Fibroblast of skin of right biceps (primary cell): ENCODE measurements at regions not wholly inside any gene's neighbourhood (a gene's known extent, or its start where the extent isn't known, plus 50 kb on each side); places are given as distances from the start of the nearest gene placed in this dataset.
A peak's percentile ranks its signal among the peaks of the same experiment; 100 is the strongest.

Source experiments
- DNase-seq: peaks from one replicate; pipeline ENCODE4 v3.0.0-alpha.2; 2013

DNA sequence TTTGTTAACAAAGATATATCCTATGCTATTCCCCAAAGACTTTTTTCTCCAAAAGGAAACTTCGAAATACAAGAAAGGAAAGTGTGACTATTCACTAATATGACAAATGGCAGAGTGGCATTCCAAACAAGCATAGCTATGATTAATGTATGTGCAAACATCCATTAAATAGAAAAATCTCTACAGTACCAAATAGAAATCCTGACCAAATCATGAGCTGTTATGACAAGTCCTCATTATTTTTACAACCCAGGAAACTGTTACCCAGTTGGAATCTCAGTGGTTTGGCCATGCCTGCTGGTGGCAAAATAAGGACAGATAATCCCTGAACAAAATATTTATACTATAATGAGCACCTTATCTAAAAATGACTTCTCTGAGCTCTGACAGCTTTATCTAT lies 202.1 kb downstream of the SEC23A start:
- DNase-seq: no peak

GRCh38 chr14:38887696-38888095 lies 215.3 kb downstream of the SEC23A start:
- DNase-seq: no peak

DNA sequence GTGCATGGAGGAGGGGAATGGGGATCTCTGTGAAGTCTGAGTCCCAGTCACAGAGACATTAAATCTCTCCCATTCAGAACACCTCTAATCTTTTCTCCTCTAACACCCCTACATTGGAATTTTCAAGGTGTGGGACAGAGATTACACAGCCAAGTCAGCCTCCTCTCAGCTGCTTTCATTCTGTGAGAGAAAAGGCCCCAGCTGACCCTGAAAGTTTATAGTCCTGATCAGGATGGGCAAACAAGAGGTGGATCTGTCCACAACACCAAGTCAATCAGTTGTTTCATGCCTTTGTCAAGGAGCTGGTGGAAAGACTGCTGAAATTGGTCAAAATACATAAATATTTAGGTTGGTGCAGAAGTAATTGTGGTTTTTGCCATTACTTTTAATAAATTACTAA lies 218.9 kb downstream of the SEC23A start:
- DNase-seq: no peak

GRCh38 chr14:38883127-38883526 lies 219.9 kb downstream of the SEC23A start:
- no peak for DNase-seq

DNA sequence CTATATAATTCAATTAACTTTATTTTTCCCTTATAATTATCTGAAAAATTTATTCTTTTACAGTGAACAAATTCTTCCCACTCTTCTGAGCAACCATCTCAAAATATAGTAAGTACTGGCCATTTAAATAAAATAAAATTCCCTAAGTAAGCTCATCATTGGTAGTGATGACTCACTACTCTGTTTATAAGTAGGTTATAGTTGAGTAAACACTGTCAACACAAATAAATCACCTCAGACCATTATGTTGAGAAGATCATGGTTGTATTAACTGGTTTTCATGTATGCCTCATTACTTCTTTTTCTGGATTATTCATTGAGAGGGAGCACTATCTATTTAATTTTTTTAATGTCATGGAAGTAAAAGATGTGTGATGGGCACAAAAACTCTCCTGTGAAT lies 220.5 kb downstream of the SEC23A start:
- DNase-seq: no peak

DNA sequence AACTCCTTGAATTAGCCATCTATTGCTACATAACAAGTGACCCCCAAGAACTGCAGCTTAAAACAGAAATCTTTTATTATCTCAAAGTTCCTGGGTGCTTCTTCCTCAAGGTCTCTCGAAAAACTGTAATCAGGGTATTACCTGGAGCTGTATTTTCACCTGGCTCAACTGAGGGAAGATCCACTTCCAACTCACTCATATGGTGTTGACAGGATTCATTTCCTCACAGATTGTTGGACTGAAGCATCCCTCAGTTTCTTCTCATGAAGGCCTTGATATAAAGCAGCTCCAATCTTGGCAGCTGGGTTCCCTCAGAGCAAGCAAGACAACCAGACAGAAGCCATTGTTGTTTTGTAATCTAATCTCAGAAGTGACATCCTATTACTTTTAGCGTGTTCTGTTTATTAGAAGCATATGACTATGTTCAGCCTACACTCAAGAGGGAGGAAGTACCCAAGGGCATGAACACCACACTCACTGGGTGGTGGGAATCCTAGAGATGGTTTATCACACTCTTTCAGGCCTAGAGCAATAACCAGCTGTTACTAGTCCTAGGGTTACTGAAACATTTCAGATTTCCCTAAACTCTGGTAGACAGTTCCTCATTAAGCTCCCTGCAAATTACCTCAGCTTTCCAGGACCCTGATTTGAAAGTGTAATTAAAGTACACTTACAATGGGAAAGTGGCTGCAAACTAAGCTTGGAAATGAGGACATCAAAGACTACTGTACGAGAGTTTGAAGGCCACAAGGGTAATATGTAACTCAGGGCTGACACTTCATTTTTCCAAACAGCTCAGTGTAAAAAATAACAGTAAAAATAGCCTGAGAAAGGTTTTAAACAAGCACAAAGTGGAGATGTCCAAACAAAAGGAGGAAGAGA lies 222.2 kb downstream of the SEC23A start:
- no peak for DNase-seq

DNA sequence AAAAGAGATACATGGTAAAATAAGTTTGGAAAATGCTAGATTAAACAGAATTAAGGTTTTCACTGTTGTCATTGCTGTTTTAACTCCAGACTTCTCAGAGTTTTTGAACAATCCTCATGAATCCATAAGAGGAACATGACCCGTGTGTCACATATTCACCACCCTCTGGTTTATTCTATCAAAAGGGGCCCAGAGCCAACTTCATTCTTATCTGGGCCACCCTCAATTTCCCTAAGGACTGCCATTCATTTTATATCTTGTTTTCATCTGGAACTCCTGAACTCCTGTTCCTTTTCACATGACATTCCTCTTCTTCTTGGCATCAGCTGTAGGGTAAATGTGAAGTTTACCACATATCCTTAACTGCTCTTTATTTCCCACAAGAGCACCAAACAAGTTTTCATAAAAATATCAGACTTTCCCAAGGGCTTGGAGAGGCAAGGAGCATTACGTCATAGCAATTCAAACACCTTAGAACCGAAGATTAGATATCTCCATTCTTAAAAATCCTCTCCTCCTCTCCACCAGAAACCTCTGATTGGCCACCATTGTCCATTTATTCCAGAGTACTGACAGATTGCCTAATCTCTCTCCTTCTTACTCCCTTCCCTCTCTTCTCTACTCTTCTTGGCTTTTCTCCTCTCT lies 225.2 kb downstream of the SEC23A start:
- DNase-seq: no peak

- DNase-seq: no peak
Observed at GRCh38 chr14:38874721-38875120, 228.3 kb downstream of the SEC23A start.

DNA sequence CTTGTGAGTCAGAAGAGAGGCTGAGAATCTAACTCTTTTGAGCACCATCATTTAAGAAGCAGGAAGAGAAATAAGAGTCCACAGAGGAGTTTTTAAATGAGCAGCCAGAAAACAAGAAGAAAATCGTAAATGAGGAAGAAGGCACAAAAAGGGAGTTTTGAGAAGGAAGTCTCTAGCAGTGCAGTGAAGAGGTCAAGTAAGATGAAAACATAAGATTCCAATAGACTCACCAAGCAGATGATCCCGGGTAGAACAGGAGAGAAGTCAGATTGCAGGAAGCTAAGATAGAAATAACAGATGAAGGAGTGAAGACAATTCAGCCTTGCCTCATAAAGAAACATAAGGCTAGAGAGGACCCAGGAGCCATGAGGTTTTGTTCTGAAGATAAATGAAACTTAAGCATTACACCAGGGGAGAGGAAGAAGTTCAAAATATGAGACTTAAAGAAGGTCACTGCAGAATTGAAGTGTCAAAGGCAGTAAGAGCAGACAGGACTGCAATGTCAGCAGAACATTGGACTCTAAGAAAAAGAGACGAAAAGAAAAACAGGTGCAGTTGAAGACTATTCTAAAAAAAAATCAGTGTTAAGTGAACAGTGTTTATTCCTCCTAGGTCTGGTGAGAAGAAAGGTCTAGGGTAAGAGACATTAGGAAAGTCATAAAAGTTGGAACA lies 229.0 kb downstream of the SEC23A start:
- DNase-seq: no peak

DNA sequence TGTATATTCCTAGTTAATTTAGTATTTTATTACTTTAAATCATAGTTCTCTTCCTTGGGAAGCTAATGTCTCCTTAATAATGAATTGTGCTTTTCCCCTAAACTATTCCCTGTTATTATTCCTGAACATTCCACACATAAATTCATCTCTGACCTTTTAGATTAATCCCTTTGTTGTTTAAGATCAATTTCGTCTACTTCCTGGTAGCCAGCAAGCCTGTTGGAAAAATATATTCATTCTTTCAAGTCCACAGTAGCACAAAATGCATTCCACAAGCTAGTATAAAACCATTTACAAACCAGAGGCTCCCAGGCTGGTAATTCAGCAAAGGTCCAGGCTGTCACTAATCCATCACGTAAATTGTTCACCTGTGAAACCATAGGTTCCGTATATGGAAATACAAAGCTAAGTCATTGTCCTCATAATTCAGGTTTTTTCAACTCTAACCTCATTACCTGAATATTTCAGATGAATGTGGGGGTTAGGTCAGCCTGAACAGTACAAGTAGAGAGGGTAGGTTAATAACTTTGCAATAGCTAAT lies 232.7 kb downstream of the SEC23A start:
- no peak for DNase-seq

- DNase-seq: no peak
Observed at GRCh38 chr14:38868399-38869290, 234.4 kb downstream of the SEC23A start.

DNA sequence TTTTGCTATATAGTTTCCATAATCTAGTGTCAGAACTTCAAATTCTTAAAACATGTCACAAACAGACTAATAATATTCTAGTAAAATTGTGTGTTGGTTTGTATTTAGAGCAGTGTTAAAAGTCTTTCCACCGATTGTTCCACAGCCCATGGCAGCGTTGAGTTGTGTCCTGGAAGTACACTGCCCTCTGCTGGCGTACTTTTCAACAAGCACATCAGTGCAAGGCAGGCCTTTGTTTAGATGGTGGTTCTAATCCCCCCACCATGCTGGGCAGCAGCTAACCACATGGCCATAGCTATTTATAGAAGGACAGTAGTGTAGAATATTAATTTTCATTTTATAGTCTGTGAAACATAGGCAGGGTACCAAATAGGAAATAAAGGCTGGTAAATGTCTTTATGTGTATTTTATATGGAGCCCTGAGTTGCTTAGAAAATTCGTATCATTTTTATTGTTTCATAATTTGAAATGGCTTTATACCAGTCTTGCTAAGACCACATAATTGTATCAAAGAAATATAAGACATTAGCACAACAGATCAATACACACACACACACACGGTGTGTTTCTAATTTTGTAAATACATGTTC lies 235.4 kb downstream of the SEC23A start:
- peak; percentile 79 for DNase-seq

- DNase-seq: no peak
Observed at GRCh38 chr14:38866461-38866860, 236.6 kb downstream of the SEC23A start.

- DNase-seq: no peak
Observed at GRCh38 chr14:38862366-38862765, 240.7 kb downstream of the SEC23A start.

DNA sequence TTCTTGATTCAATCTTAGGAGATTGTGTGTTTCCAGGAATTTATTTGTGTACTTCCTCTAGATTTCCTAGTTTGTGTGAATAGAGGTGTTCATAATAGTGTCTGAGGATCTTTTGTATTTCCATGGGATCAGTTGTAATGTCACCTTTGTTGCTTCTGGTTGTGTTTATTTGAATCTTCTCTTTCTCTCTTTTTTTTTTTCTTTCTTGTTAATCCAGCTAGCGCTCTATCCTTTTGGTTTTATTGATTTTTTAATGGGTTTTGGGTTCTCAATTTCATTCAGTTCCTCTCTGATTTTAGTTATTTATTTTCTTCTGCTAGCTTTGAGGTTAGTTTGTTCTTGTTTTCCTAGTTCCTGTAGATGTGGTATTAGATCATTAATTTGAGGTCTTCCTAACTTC lies 242.5 kb downstream of the SEC23A start:
- no peak for DNase-seq

DNA sequence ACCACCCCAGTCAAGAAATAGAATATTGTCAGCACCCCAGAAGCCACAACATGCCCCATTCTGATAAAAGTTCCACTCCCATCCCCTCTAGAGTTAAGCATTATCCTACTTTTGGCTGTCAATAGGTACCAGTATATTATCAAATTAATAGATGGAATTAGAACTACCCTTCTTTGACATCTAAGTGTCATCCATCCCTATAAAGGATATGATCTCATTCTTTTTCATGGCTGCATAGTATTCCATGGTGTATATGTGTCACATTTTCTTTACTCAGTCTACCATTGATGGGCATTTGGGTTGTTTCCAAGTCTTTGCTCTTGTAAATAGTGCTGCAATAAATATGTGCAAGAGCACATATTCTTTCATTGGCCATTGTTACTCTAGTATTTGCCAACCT lies 246.2 kb downstream of the SEC23A start:
- no peak for DNase-seq

DNA sequence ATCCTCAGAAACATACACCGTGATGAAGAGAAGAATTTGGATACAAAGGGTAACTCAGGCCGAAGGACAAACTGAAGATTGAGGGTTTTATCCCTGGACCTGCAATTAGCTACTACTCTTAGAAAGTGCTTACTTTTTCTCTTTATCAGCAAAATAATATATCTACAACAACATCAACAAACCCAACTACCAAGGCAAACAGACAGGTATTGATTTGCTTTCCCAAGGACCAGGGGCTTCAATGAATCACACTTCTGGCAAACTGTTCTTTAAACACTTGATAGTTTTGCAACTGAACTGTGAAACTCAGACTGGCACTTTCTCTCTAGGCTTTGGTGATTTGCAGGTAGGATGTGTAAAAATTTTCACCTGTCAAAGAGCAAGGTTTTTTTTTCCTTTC lies 247.5 kb downstream of the SEC23A start:
- no peak for DNase-seq

- DNase-seq: no peak
Observed at GRCh38 chr14:38851111-38851510, 251.9 kb downstream of the SEC23A start.

GRCh38 chr14:38850664-38851063 lies 252.4 kb downstream of the SEC23A start:
- DNase-seq: no peak

DNA sequence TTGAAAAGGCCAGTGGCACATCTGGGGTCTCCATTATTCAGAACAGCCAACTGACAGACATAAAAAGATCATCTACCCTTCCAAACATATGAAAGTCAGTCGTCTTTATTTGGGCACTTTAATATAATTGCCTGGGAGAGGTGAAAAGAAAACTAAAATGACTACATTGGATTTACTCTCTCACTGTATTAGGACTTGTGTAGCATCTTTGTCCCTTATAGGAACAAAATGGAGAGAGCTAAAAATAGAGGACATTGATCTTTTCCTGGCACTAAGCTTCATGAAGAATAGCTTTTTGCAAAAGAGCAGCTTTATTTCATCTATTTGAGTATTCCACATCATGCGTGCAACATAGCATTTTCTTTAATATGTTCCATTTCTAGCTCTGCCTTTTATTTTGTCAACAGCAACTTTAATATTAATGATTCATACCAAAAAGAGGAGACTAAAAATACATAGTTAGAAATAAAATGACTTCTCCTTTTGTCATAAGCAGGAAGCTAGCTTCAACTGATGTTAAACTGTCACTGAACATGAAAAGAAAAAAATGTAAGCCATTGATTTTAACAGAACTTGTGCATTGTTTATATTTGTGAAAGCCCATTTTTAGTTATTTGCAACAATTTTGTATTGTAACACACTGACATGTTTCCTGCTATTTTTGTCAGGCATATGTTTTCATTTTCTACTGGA lies 254.6 kb downstream of the SEC23A start:
- no peak for DNase-seq

DNA sequence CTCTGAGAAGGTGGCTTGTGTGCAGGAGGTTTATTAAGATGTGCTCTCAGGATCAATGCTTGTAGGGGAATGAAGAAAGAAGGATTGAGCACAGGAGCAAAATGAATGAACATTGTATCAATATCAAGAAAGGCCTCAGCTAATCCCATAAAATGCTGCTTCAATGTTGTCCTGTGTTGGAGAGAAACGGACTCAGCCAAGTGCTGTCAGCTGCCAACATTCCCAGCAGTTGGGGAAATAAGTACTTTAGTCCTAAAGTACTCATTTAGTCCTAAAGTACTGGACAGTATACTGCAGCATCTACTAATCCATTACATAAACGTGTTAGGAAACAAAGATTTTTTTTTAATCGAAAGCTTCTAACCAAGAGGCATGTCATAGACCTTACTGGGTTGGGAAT lies 255.9 kb downstream of the SEC23A start:
- DNase-seq: no peak
